Ascending aorta (tissue), 2 donors: ENCODE measurements at regions not wholly inside any gene's neighbourhood (a gene's known extent, or its start where the extent isn't known, plus 50 kb on each side); places are given as distances from the start of the nearest gene placed in this dataset.
"Not testable (repeated sequence)": the region's sequence is repeated elsewhere in the genome, so short reads cannot be mapped to it uniquely, and the experiment has no call there.

Experiments used
- DNase-seq, 2 donors: peaks; one replicate each; pipeline ENCODE4 v3.0.0-alpha.2; 2019; ENCODE audit warnings: low spot score in 2 of 2
- H3K27ac ChIP-seq, 2 donors: fragments of 200-600 bp; sonication (generic); one replicate each; pipeline ENCODE4 v1.5.1; 2016 to 2017; ENCODE audit warnings: mild to moderate bottlenecking in 1 of 2
- H3K27me3 ChIP-seq: fragments of 200-600 bp; sonication (generic); one replicate; pipeline ENCODE4 v1.5.1; 2017
- H3K36me3 ChIP-seq, 2 donors: fragments of 200-600 bp; sonication (generic); one replicate each; pipeline ENCODE4 v1.5.1; 2016
- H3K4me1 ChIP-seq, 2 donors: fragments of 200-600 bp; sonication (generic); one replicate each; pipeline ENCODE4 v1.5.1; 2016 to 2017; ENCODE audit warnings: mild to moderate bottlenecking in 1 of 2
- H3K4me3 ChIP-seq, 2 donors: fragments of 200-600 bp; sonication (generic); one replicate each; pipeline ENCODE4 v1.5.1; 2016 to 2017; ENCODE audit warnings: mild to moderate bottlenecking in 1 of 2
- H3K9me3 ChIP-seq, 2 donors: fragments of 200-600 bp; sonication (generic); one replicate each; pipeline ENCODE4 v1.5.1; 2016
- CTCF ChIP-seq, 3 experiments: fragments of 200-600 bp in 2 of 3; fragments of 450-650 bp in 1 of 3; sonication (generic) in 2 of 3; IDR thresholded peaks; one replicate each; pipeline ENCODE4 v1.5.1; 2016 to 2019; ENCODE audit warnings: antibody characterized with exemption in 3 of 3, mild to moderate bottlenecking in 1 of 3, moderate library complexity in 1 of 3
- intact Hi-C: fragments of 100-400 bp; cut with DNase I; formaldehyde crosslinking; loops from one replicate; pipeline ENCODE4 v1.15.1; 2023

- Histone ChIP-seq H3K4me1 (peaks cover 0 to 2% of the 10 kb centered on the region in 2 donors), H3K27me3 (no peaks in the 10 kb centered on the region), H3K36me3 (no peaks in the 10 kb centered on the region), H3K4me3 (no peak overlapping the region), H3K27ac (no peak overlapping the region), H3K9me3 (no peaks in the 10 kb centered on the region)
- DNase-seq = no peak
- intact Hi-C loops = no loop called here
- no peak for TF ChIP-seq CTCF (IDR thresholded peaks at IDR 0.05)
Observed at GRCh38 chr5:124825983-124826337, 79.5 kb upstream of the ZNF608 start.

GRCh38 chr5:124828731-124829234, 82.3 kb upstream of the ZNF608 start:
- no peak for TF ChIP-seq CTCF (IDR thresholded peaks at IDR 0.05)
- Histone ChIP-seq H3K27me3 (no peaks in the 10 kb centered on the region), H3K4me1 (no peaks in the 10 kb centered on the region), H3K4me3 (no peak overlapping the region), H3K9me3 (peaks cover 0 to 6% of the 10 kb centered on the region in 2 donors), H3K36me3 (no peaks in the 10 kb centered on the region), H3K27ac (no peak overlapping the region)
- intact Hi-C loops = no loop called here
- DNase-seq = no peak

- H3K27ac ChIP-seq = no peak overlapping the region
- H3K9me3 ChIP-seq = peaks cover 0 to 6% of the 10 kb centered on the region in 2 donors
- H3K4me3 ChIP-seq = no peak overlapping the region
- no peaks in the 10 kb centered on the region for H3K4me1 ChIP-seq
- no peaks in the 10 kb centered on the region for H3K27me3 ChIP-seq
- no peak for DNase-seq
- intact Hi-C loops = no loop called here
- TF ChIP-seq CTCF (IDR thresholded peaks at IDR 0.05) = no peak
- H3K36me3 ChIP-seq = no peaks in the 10 kb centered on the region
Observed at GRCh38 chr5:124831687-124832240, 85.3 kb upstream of the ZNF608 start.

GRCh38 chr5:124832510-124832909, 86.1 kb upstream of the ZNF608 start:
- intact Hi-C loops = no loop called here
- Histone ChIP-seq H3K36me3 (no peaks in the 10 kb centered on the region), H3K4me1 (no peaks in the 10 kb centered on the region), H3K9me3 (peaks cover 0 to 6% of the 10 kb centered on the region in 2 donors), H3K27me3 (no peaks in the 10 kb centered on the region), H3K27ac (no peak overlapping the region), H3K4me3 (no peak overlapping the region)
- TF ChIP-seq CTCF (IDR thresholded peaks at IDR 0.05) = no peak
- no peak for DNase-seq

GRCh38 chr5:124836314-124836713, 89.9 kb upstream of the ZNF608 start:
- H3K4me1 ChIP-seq, H3K9me3 ChIP-seq, intact Hi-C loops, H3K36me3 ChIP-seq, H3K4me3 ChIP-seq, DNase-seq, H3K27ac ChIP-seq, H3K27me3 ChIP-seq: not testable (repeated sequence)

GRCh38 chr5:124839371-124839998, 93.0 kb upstream of the ZNF608 start:
- intact Hi-C loops = no loop called here
- H3K27ac ChIP-seq = no peak overlapping the region
- H3K4me3 ChIP-seq = no peak overlapping the region
- TF ChIP-seq CTCF (IDR thresholded peaks at IDR 0.05) = no peak
- H3K9me3 ChIP-seq = no peaks in the 10 kb centered on the region
- no peaks in the 10 kb centered on the region for H3K36me3 ChIP-seq
- DNase-seq = no peak
- H3K27me3 ChIP-seq = no peaks in the 10 kb centered on the region
- no peaks in the 10 kb centered on the region for H3K4me1 ChIP-seq
